Epithelial cell of esophagus (primary cell): ENCODE measurements at regions not wholly inside any gene's neighbourhood (a gene's known extent, or its start where the extent isn't known, plus 50 kb on each side); places are given as distances from the start of the nearest gene placed in this dataset.

Experiments used
- DNase-seq: peaks from one replicate; pipeline ENCODE4 v3.0.0; 2010; ENCODE audit warnings: low read depth
- H3K4me3 ChIP-seq: 2 replicates; pipeline ENCODE4 v1.5.1; 2011; ENCODE audit warnings: mild to moderate bottlenecking, low read length, control low read depth
- CTCF ChIP-seq: IDR thresholded peaks from 2 replicates; pipeline ENCODE4 v1.5.1; 2011; ENCODE audit warnings: low read depth, mild to moderate bottlenecking, low read length, control low read depth, inconsistent platforms; ENCODE audit not compliant: insufficient read depth; ENCODE audit errors: missing control alignments

GRCh38 chr6:98686008-98686601 is 148.3 kb upstream of the POU3F2 start:
- no peak overlapping the region for H3K4me3 ChIP-seq
- DNase-seq, result no peak
- TF ChIP-seq CTCF, result no peak

- no peak for DNase-seq
- no peak overlapping the region for H3K4me3 ChIP-seq
- TF ChIP-seq CTCF, result no peak
Measured at GRCh38 chr6:98687752-98688151, 146.6 kb upstream of the POU3F2 start.

- H3K4me3 ChIP-seq, result no peak overlapping the region
- no peak for TF ChIP-seq CTCF
- DNase-seq, result no peak
Measured at GRCh38 chr6:98695091-98695801, 139.1 kb upstream of the POU3F2 start.

GRCh38 chr6:98711380-98711779 is 123.0 kb upstream of the POU3F2 start:
- DNase-seq, result no peak
- no peak for TF ChIP-seq CTCF
- H3K4me3 ChIP-seq, result no peak overlapping the region

- DNase-seq, result no peak
- no peak for TF ChIP-seq CTCF
- no peak overlapping the region for H3K4me3 ChIP-seq
Measured at GRCh38 chr6:98716341-98716740, 118.0 kb upstream of the POU3F2 start.

- no peak for DNase-seq
- TF ChIP-seq CTCF, result no peak
Measured at GRCh38 chr6:98717322-98717877, 117.0 kb upstream of the POU3F2 start.

More at GRCh38 chr6:98717322-98717877, 117.0 kb upstream of the POU3F2 start:
- no peak overlapping the region for H3K4me3 ChIP-seq
